LNCaP clone FGC (cell line): ENCODE measurements at regions not wholly inside any gene's neighbourhood (a gene's known extent, or its start where the extent isn't known, plus 50 kb on each side); places are given as distances from the start of the nearest gene placed in this dataset.

Experiments used
- DNase-seq: peaks from one replicate; pipeline ENCODE4 v3.0.0-alpha.2; 2011; ENCODE audit warnings: low read depth
- H3K4me3 ChIP-seq: 2 replicates; pipeline ENCODE4 v1.5.1; 2011; ENCODE audit warnings: mild to moderate bottlenecking, low read depth, low read length, control low read depth
- TF ChIP-seq, protein P1 (sequence below): IDR thresholded peaks from 2 replicates; pipeline ENCODE4 v1.5.1; 2012; ENCODE audit warnings: mild to moderate bottlenecking; ENCODE audit not compliant: control insufficient read depth, insufficient read depth; ENCODE audit errors: extremely low read depth

DNA sequence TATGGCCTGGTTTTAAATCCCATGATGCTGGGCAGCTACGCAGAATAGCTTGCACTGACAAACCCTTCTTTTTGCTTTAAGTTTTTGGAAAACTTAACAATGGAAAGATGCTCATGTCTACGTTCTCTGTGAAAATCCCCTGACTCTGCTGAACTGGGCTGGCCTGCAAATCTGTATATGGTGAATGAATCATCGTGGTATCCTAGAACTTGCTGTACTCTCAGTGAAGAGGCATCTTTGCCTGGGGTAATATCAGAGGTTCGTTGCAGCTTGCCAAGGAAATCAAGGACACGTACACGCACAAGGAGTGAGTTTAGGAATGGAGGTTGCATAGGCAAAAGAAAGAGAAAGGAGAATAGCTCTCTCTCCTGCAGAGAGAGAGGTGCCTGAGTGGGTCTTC lies 382.0 kb upstream of the ADARB2 start:
- no peak for DNase-seq
- TF ChIP-seq, protein P1, sequence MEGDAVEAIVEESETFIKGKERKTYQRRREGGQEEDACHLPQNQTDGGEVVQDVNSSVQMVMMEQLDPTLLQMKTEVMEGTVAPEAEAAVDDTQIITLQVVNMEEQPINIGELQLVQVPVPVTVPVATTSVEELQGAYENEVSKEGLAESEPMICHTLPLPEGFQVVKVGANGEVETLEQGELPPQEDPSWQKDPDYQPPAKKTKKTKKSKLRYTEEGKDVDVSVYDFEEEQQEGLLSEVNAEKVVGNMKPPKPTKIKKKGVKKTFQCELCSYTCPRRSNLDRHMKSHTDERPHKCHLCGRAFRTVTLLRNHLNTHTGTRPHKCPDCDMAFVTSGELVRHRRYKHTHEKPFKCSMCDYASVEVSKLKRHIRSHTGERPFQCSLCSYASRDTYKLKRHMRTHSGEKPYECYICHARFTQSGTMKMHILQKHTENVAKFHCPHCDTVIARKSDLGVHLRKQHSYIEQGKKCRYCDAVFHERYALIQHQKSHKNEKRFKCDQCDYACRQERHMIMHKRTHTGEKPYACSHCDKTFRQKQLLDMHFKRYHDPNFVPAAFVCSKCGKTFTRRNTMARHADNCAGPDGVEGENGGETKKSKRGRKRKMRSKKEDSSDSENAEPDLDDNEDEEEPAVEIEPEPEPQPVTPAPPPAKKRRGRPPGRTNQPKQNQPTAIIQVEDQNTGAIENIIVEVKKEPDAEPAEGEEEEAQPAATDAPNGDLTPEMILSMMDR, result no peak
- no peak overlapping the region for H3K4me3 ChIP-seq

DNA sequence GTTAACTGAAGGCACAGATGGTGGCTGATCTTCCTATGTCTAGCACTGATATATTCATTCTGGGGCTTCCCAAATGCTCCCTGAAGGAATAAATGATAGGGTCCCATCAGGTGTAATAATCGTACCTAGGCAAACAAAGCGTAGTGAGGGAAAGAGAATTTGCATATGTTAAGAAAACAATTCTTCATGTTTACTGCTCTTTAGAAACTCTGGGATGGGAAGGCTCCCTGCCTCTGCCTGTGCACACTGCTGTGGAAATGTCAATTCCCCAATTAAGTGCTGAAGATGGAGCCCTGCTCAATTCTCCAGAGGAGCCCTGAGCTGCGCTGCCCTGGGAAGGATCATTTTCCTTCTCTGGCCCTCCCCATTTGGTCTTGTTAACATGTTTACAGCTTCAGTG lies 380.9 kb upstream of the ADARB2 start:
- TF ChIP-seq, protein P1, result no peak
- no peak for DNase-seq
- H3K4me3 ChIP-seq, result no peak overlapping the region

DNA sequence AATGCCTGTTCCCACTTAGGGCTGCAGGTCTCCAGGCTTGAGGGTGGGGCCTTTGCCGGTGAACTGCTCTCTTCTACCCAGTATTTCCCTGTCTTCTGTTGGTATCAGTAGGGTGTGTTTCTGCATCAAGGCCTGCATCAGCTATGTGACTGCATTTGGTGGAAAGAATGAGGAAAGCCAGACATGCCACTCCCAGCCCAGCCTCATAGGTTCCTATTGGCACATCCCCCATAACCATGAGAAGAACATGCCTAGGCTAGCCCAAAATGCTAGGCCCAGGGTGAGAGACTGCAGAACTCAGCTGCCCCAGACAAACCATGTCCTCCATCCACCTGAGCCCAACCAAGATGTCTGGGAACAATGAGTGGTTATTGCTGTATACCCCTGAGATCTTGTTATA lies 380.3 kb upstream of the ADARB2 start:
- DNase-seq, result no peak
- H3K4me3 ChIP-seq, result no peak overlapping the region
- TF ChIP-seq, protein P1, result no peak

DNA sequence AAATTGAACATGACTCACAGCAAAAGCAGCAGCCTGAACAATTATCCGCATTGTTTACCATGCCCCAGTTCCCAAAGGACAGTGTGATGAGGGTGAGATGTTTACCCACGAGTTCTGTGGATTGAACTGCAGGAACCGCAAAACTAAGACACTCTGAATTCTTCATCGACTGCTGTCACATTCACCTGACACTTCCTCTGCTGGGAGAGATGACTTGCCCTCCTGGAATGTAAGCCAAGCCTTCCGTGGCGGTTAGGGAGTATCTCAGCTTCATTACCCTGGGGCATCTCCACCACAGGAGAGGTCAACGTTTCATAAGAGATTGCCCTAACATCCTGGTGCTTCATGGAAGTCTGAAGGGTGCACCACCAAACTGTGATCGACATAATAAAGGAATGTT lies 374.6 kb upstream of the ADARB2 start:
- no peak for DNase-seq
- H3K4me3 ChIP-seq, result no peak overlapping the region
- TF ChIP-seq, protein P1, result no peak

- TF ChIP-seq, protein P1, result no peak
- DNase-seq, result no peak
- no peak overlapping the region for H3K4me3 ChIP-seq
These were observed 371.2 kb upstream of the ADARB2 start for GRCh38 chr10:2108496-2108895.

DNA sequence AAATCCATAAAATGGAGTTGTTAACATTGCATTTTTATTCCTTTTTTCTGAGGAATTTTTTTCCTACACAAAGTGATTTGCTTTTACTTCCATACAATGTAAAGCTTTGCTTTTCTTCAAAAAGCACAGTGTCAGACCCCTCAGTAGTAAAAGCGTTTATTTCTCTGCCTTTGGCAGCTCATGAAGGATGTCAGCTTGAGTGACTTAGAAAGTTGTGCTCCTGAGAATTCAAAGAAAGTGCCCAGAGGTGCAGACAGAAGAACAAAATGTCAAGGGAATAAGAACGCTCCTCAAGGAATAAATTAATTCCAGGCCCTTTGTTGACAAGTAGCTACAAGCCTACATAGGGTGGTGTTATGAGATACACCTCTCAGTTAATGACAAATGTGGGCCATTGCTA lies 369.3 kb upstream of the ADARB2 start:
- TF ChIP-seq, protein P1, result no peak
- DNase-seq, result no peak
- H3K4me3 ChIP-seq, result no peak overlapping the region

DNA sequence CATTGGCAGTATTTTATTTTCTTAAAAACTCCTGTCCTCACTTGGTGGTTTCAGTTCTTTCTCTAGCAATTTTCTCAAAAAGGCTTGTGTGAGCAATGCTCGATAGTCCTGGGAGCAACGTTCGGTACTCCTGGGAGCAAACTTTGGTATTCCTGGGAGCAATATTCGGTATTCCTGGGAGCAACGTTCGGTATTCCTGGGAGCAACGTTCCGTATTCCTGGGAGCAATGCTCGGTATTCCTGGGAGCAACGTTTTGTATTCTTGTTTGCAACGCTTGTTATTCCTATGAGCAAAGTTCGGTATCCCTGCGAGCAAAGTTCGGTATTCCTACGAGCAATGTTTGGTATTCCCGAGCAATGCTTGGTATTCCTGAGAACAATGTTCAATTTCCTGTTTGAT lies 362.0 kb upstream of the ADARB2 start:
- no peak for DNase-seq
- TF ChIP-seq, protein P1, result no peak
- no peak overlapping the region for H3K4me3 ChIP-seq
